NCI-H774 (cell line): ENCODE measurements at regions not wholly inside any gene's neighbourhood (a gene's known extent, or its start where the extent isn't known, plus 50 kb on each side); places are given as distances from the start of the nearest gene placed in this dataset.

Experiments used
- DNase-seq: peaks from one replicate; lab custom pipeline; 2025; lab: John Stamatoyannopoulos, UW

- DNase-seq, result no peak
These were observed 95.4 kb upstream of the CYP1B1 start for GRCh38 chr2:38171208-38171855.

- DNase-seq, result no peak
These were observed 94.8 kb upstream of the CYP1B1 start for GRCh38 chr2:38170733-38171132.

DNA sequence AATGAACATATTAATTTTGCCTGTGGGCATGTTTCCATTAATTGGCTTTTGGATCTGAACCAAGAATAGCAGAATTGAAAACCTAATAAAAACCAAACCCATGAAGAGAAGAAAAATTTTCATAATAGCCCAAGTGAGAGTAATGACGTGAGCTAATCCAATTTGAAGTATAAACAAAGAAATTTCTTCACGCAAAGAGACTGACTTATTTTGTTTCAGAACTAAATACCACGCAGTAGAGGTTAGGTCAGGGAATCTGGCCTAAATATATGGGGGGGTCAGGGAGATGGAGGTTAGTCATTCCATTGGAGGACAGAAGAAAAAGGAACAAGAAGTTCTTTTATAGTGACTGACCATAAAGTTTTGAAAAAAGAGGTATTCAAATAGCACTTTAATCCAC, 94.1 kb upstream of the CYP1B1 start:
- DNase-seq, result no peak

GRCh38 chr2:38168710-38169480, 92.9 kb upstream of the CYP1B1 start:
- no peak for DNase-seq

DNA sequence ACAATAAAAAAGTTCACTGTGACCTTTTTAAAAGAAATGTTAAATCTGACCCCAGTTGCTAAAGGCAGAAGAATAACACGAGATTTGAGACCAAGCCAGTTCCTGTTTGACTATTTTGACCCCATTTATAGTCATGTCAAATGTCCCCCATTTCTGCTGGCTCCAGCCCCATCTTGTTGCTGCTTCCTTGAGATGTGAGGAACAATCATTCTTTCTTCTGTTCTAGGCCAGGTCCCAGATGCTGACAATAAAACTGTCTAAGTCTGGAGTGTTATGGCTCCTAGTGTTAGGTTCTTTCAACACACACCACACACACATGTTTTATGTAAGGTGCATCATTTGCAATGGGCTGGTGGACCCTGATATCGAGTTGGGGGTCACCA, 92.0 kb upstream of the CYP1B1 start:
- DNase-seq, result no peak

GRCh38 chr2:38165698-38166097, 89.7 kb upstream of the CYP1B1 start:
- no peak for DNase-seq

- DNase-seq, result no peak
These were observed 88.9 kb upstream of the CYP1B1 start for GRCh38 chr2:38164881-38165280.

DNA sequence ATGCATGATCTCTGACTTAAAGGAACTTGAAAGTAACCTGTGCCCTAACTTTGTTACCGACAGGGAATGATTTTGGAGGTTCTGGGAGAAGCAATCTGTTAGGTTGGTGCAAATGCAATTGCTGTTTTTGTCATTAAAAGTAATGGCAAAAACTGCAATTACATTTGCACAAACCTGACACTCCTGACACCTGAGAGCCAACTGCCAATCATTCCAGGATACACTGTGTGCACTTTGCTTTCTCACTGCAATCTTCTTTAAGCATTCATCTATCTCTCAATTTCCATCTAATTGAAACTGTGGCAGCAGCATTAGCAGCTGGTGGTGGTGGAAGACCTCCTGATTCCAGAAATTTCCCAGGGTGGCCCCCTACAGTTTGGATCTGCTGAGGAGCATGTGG, 87.6 kb upstream of the CYP1B1 start:
- DNase-seq, result no peak

GRCh38 chr2:38163006-38163405, 87.1 kb upstream of the CYP1B1 start:
- DNase-seq, result no peak

DNA sequence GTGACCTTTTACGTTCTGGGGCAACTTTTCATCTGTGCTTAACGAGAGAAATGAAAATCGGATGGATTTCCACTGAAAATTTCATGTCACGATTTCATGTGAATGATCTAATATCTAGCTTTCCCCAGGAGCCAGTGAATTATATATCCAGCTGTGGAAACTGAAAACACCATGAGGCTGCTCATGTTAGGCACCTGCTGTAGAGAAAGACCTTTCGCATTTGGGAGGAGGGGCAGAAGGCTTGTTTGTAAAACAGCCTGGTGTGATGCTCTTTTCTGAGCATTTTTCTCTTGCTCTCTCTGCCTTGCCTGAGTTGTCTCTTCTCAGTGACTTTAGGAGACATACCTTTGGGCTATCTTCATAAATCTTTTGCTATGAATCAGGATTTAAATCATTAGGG, 84.6 kb upstream of the CYP1B1 start:
- no peak for DNase-seq

- DNase-seq, result no peak
These were observed 83.6 kb upstream of the CYP1B1 start for GRCh38 chr2:38159597-38159996.

GRCh38 chr2:38159191-38159590, 83.2 kb upstream of the CYP1B1 start:
- no peak for DNase-seq

GRCh38 chr2:38158378-38159118, 82.6 kb upstream of the CYP1B1 start:
- no peak for DNase-seq

DNA sequence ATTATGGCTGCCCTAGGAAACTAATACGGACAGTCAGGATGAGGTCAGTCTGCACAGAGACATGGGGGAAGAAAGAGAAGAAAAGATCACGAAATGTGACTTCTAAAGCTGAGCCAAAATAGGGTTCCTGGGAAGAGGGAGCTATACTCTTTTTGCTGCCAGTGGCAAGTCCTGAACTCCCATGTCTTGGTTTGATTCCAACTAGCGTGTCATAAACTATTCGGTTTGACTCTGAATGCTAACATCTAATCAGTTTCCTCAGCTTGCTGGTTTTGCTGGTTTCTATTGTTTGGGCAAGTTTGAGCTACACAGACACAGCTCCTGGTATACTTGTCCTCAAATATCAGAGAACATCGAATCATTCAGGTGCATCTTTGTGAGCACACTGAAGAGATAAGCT, 80.5 kb upstream of the CYP1B1 start:
- DNase-seq, result no peak

- no peak for DNase-seq
These were observed 79.1 kb upstream of the CYP1B1 start for GRCh38 chr2:38155015-38155414.

DNA sequence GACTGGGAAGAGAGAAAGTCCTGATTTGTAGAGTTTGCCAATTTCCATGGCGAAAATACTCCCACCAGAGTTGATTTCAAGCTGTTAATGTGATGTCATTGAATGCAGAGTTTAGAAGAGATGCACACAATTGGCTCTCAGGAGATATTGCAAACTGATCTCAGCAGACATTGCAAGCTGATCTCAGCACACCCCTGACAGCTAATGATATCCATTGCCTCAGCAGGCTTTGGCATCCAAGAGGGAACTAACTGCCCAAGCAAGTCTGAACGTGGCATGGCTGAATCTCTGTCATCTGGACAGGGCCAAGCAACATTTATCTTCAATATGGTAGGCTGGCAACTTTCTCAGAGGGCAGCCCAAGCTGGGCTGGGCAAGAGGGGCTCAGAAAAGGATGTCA, 78.4 kb upstream of the CYP1B1 start:
- no peak for DNase-seq

- no peak for DNase-seq
These were observed 77.7 kb upstream of the CYP1B1 start for GRCh38 chr2:38153476-38154135.

DNA sequence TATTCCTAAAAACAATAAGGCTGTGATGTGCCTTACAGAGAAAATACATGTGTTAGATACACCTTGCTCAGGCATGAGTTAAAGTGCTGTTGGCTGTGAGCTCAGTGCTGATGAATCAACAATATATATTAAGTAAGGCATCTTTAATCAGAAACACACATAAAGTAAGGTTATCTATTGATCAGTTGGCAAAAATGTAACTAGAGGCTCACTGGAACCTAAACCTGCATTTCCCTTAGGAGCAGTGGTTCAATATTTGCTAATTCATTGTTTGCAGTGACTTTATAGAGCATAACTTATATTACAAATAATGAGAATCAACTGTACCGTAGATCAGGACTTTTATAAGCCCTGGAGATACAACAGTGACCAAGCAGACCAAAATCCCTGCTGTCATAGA, 77.0 kb upstream of the CYP1B1 start:
- DNase-seq, result no peak

DNA sequence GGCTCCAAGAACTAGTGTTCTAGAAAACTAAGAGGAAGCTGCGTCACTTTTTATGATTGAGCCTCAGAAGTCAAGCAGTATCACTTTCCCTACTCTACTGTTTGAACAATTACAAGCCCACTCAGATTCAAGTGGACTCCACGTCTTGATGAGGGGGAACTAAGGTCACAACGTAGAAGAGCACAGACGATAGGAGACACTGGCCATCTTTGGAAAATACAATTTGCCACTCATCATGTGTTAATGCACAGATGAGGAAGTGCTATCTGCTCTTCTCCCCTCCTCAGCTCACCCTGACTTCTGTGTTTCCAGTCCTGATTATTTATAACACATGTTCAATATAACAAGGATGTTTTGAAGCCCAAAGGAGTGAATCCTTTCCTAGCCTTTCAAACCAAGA, 76.1 kb upstream of the CYP1B1 start:
- DNase-seq, result no peak

GRCh38 chr2:38149531-38149930, 73.6 kb upstream of the CYP1B1 start:
- DNase-seq, result no peak

- no peak for DNase-seq
These were observed 72.5 kb upstream of the CYP1B1 start for GRCh38 chr2:38148501-38148900.

GRCh38 chr2:38147333-38148121, 71.6 kb upstream of the CYP1B1 start:
- no peak for DNase-seq
